Choroid plexus epithelial cell (primary cell): ENCODE measurements at regions not wholly inside any gene's neighbourhood (a gene's known extent, or its start where the extent isn't known, plus 50 kb on each side); places are given as distances from the start of the nearest gene placed in this dataset.
"Not testable (repeated sequence)": the region's sequence is repeated elsewhere in the genome, so short reads cannot be mapped to it uniquely, and the experiment has no call there.

Experiments used
- DNase-seq: peaks from one replicate; pipeline ENCODE4 v3.0.0-alpha.2; 2010; ENCODE audit warnings: low read depth
- H3K4me3 ChIP-seq: 2 replicates; pipeline ENCODE4 v1.5.1; 2011; ENCODE audit warnings: low read depth, mild to moderate bottlenecking, control low read depth, low read length, moderate library complexity
- TF ChIP-seq, protein P1 (sequence below): conservative IDR thresholded peaks from 2 replicates; pipeline ENCODE4 v1.5.1; 2011; ENCODE audit warnings: low read depth, mild to moderate bottlenecking, control low read depth, inconsistent platforms, low read length, moderate library complexity

DNA sequence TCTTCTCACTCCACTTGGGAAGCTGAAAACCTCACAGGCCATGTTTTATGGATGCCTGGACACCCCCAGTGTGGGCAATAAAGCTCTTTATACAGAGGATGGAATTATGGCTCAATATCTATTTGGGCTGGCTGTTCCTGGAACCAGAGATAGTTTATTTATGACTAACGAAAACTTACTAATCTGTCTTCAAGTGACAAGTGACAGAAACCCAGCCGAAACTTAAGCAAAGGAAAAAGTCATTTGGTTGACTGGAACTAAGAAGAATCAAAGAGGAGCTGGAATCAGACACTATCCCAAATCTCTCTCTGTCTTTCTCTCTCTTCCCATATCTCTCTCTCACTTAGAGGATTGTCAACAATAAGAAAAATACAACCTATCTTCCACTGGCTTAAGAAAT lies 78.3 kb upstream of the CDK6 start:
- TF ChIP-seq, protein P1, sequence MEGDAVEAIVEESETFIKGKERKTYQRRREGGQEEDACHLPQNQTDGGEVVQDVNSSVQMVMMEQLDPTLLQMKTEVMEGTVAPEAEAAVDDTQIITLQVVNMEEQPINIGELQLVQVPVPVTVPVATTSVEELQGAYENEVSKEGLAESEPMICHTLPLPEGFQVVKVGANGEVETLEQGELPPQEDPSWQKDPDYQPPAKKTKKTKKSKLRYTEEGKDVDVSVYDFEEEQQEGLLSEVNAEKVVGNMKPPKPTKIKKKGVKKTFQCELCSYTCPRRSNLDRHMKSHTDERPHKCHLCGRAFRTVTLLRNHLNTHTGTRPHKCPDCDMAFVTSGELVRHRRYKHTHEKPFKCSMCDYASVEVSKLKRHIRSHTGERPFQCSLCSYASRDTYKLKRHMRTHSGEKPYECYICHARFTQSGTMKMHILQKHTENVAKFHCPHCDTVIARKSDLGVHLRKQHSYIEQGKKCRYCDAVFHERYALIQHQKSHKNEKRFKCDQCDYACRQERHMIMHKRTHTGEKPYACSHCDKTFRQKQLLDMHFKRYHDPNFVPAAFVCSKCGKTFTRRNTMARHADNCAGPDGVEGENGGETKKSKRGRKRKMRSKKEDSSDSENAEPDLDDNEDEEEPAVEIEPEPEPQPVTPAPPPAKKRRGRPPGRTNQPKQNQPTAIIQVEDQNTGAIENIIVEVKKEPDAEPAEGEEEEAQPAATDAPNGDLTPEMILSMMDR: no peak

DNA sequence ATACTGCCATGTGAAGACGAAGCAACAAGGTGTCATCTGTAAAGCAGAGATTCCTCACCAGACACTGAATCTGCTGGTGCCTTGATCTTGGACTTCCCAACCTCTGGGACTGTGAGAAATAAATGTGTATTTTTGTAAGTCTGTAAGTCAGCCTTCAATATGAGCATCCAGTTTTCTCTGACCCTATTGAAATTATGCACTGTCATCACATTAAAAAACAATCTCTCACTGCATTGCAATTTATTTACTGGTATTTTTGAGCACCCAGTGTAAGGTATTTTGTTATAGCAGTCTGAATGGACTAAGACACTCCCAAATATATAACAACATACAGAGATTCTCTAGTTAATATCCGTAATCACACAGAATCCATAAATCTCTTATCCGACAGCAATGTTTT lies 77.5 kb upstream of the CDK6 start:
- H3K4me3 ChIP-seq: no peak overlapping the region
- no peak for DNase-seq
- TF ChIP-seq, protein P1: no peak

More for the DNA sequence above, 78.3 kb upstream of the CDK6 start:
- DNase-seq: no peak
- H3K4me3 ChIP-seq: no peak overlapping the region

GRCh38 chr7:92910976-92911375 lies 74.6 kb upstream of the CDK6 start:
- no peak for DNase-seq
- TF ChIP-seq, protein P1: no peak
- no peak overlapping the region for H3K4me3 ChIP-seq

GRCh38 chr7:92909686-92910475 lies 73.5 kb upstream of the CDK6 start:
- H3K4me3 ChIP-seq: no peak overlapping the region
- DNase-seq: no peak
- TF ChIP-seq, protein P1: no peak

DNA sequence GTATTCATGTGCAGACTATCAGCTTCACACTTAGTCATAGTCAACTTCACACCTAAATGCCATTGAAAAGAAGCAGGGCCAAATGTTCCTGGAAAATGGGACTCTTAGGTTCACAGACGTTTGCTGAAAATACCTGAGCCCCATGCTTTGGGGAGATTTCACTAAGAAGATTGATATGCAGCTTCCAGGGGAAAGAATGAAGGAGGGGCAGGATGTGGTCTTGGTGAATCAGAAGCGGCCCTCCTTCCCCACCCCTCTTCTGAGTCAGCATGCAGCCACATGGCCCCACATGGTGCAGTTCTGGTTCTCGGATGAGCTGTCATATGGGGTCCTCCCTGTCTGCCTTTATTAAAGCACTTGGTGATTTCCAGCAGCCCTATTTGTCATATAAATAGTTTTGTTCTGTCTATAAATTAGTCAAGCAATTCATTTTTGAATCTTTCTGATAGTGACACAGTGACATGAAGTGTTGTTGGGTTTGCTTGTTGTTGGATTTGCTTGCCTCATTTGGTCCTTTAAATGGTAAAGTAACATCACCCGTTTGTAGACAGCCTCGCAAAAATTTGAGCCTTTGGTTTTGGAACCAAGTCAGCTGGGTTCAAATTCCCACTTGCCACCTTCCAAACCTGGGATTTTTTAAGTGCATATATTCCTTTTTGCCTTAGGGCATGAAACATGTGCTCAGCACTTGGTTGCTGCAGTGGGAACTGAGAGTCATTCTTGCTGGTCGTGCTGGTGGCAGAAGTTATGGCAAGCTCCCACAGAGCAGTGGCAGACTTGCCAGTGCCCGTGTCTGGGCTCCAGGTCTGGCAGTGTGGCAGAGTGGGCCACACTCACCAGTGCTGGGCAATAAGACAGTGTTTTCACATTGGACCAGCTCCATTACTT lies 68.1 kb upstream of the CDK6 start:
- DNase-seq: peak; percentile 96

GRCh38 chr7:92898798-92899197 lies 62.4 kb upstream of the CDK6 start:
- H3K4me3 ChIP-seq: no peak overlapping the region
- TF ChIP-seq, protein P1: no peak
- DNase-seq: no peak

More for the DNA sequence above, 68.1 kb upstream of the CDK6 start:
- TF ChIP-seq, protein P1: no peak
- H3K4me3 ChIP-seq: no peak overlapping the region

DNA sequence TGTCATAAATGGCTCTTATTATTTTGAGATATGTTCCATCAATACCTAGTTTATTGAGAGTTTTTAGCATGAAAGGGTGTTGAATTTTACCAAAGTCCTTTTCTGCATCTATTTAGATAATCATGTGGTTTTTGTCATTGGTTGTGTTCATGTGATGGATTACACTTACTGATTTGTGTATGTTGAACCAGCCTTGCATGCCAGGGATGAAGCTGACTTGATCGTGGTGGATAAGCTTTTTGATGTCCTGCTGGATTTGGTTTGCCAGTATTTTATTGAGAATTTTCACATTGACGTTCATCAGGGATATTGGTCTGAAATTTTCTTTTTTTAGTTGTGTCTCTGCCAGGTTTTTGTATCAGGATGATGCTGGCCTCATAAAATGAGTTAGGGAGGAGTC lies 58.5 kb upstream of the CDK6 start:
- H3K4me3 ChIP-seq, DNase-seq: not testable (repeated sequence)
